Astrocyte (in vitro differentiated cells and primary cell): ENCODE measurements at regions not wholly inside any gene's neighbourhood (a gene's known extent, or its start where the extent isn't known, plus 50 kb on each side); places are given as distances from the start of the nearest gene placed in this dataset.
"Not testable (repeated sequence)": the region's sequence is repeated elsewhere in the genome, so short reads cannot be mapped to it uniquely, and the experiment has no call there.

Experiments used
- DNase-seq: peaks from one replicate; pipeline ENCODE4 v3.0.0-alpha.2; 2010; ENCODE audit warnings: low read depth
- FAIRE-seq: peaks from 2 replicates; lab custom pipeline; 2011; peaks lifted over from hg19 to GRCh38; lab: Jason Lieb, UNC
- H2AFZ ChIP-seq: 2 replicates; pipeline ENCODE4 v1.6.0; 2012; ENCODE audit warnings: low read depth, low read length, inconsistent platforms
- H3K27ac ChIP-seq: 2 replicates; pipeline ENCODE4 v1.5.1; 2011; ENCODE audit warnings: low read depth, low read length, inconsistent platforms
- H3K27me3 ChIP-seq: 2 replicates; pipeline ENCODE4 v1.6.0; 2011; ENCODE audit warnings: low read length, inconsistent platforms; ENCODE audit not compliant: insufficient read depth
- H3K36me3 ChIP-seq: 2 replicates; pipeline ENCODE4 v1.5.1; 2011; ENCODE audit warnings: low read length, inconsistent platforms; ENCODE audit not compliant: insufficient read depth
- H3K4me1 ChIP-seq: 2 replicates; pipeline ENCODE4 v1.5.1; 2011; ENCODE audit warnings: low read length, inconsistent platforms; ENCODE audit not compliant: insufficient read depth
- H3K4me2 ChIP-seq: 2 replicates; pipeline ENCODE4 v1.6.0; 2012; ENCODE audit warnings: low read length, inconsistent platforms
- H3K4me3 ChIP-seq: 2 replicates; pipeline ENCODE4 v1.5.1; 2011; ENCODE audit warnings: low read depth, mild to moderate bottlenecking, low read length, inconsistent platforms; ENCODE audit not compliant: insufficient read depth
- H3K79me2 ChIP-seq: 2 replicates; pipeline ENCODE4 v1.6.0; 2012; ENCODE audit warnings: mild to moderate bottlenecking, low read length, inconsistent platforms; ENCODE audit not compliant: insufficient read depth
- H3K9ac ChIP-seq: 2 replicates; pipeline ENCODE4 v1.6.0; 2012; ENCODE audit warnings: mild to moderate bottlenecking, low read length, inconsistent platforms
- H3K9me3 ChIP-seq: 2 replicates; pipeline ENCODE4 v1.5.1; 2012; ENCODE audit warnings: low read depth, mild to moderate bottlenecking, low read length, inconsistent platforms; ENCODE audit not compliant: insufficient read depth
- H4K20me1 ChIP-seq: 2 replicates; pipeline ENCODE4 v1.6.0; 2012; ENCODE audit warnings: low read length, inconsistent platforms; ENCODE audit not compliant: insufficient read depth
- H3K27ac Mint-ChIP-seq: one replicate; pipeline ENCODE4 v1.8.0; 2021; ENCODE audit warnings: mild to moderate bottlenecking, mixed read lengths; ENCODE audit not compliant: unreplicated experiment
- H3K27me3 Mint-ChIP-seq: one replicate; pipeline ENCODE4 v1.8.0; 2021; ENCODE audit warnings: low read depth, mixed read lengths; ENCODE audit not compliant: unreplicated experiment
- H3K36me3 Mint-ChIP-seq: one replicate; pipeline ENCODE4 v1.8.0; 2021; ENCODE audit warnings: low read depth, mixed read lengths; ENCODE audit not compliant: unreplicated experiment
- H3K4me1 Mint-ChIP-seq: one replicate; pipeline ENCODE4 v1.8.0; 2021; ENCODE audit warnings: low read depth, mixed read lengths; ENCODE audit not compliant: unreplicated experiment
- H3K4me3 Mint-ChIP-seq: one replicate; pipeline ENCODE4 v1.8.0; 2021; ENCODE audit warnings: mild to moderate bottlenecking, moderate library complexity, mixed read lengths; ENCODE audit not compliant: unreplicated experiment
- H3K9me3 Mint-ChIP-seq: one replicate; pipeline ENCODE4 v1.8.0; 2021; ENCODE audit warnings: mild to moderate bottlenecking, mixed read lengths; ENCODE audit not compliant: unreplicated experiment
- CTCF ChIP-seq: IDR thresholded peaks from 2 replicates; pipeline ENCODE4 v1.5.1; 2011; ENCODE audit warnings: low read depth, mild to moderate bottlenecking, inconsistent platforms, low read length, moderate library complexity; ENCODE audit not compliant: insufficient read depth
- EZH2 ChIP-seq: IDR thresholded peaks from 2 replicates; pipeline ENCODE4 v1.6.1; 2012; ENCODE audit warnings: mild to moderate bottlenecking, low read length, inconsistent platforms; ENCODE audit not compliant: insufficient read depth

GRCh38 chr2:189982087-189982486 is 80.4 kb downstream of the MSTN start:
- no peaks in the 10 kb centered on the region for H3K27me3 ChIP-seq
- Mint-ChIP-seq H3K9me3 (peaks cover 26% of the 10 kb centered on the region), H3K27me3 (no peaks in the 10 kb centered on the region), H3K27ac (no peak overlapping the region), H3K36me3 (no peaks in the 10 kb centered on the region), H3K4me1 (no peaks in the 10 kb centered on the region), H3K4me3 (no peak overlapping the region)
- H3K9ac ChIP-seq: no peak overlapping the region
- DNase-seq: no peak
- no peak overlapping the region for H2AFZ ChIP-seq
- H3K4me3 ChIP-seq: no peak overlapping the region
- H3K27ac ChIP-seq: no peak overlapping the region
- no peak for TF ChIP-seq EZH2
- TF ChIP-seq CTCF: no peak
- no peak for FAIRE-seq
- no peak overlapping the region for H3K4me2 ChIP-seq
- no peaks in the 10 kb centered on the region for H3K36me3 ChIP-seq
- H3K79me2 ChIP-seq: no peaks in the 10 kb centered on the region
- peaks cover 7% of the 10 kb centered on the region for H3K9me3 ChIP-seq
- no peaks in the 10 kb centered on the region for H4K20me1 ChIP-seq
- no peaks in the 10 kb centered on the region for H3K4me1 ChIP-seq

- H3K9me3 ChIP-seq, H3K4me3 ChIP-seq, H4K20me1 ChIP-seq, H3K4me3 Mint-ChIP-seq, H3K36me3 Mint-ChIP-seq, H2AFZ ChIP-seq, H3K4me2 ChIP-seq, H3K27me3 Mint-ChIP-seq, H3K27ac Mint-ChIP-seq, H3K4me1 ChIP-seq, H3K36me3 ChIP-seq, H3K4me1 Mint-ChIP-seq, DNase-seq, H3K27me3 ChIP-seq, H3K9ac ChIP-seq, FAIRE-seq, H3K27ac ChIP-seq, H3K79me2 ChIP-seq: not testable (repeated sequence)
- H3K9me3 Mint-ChIP-seq: peaks cover 23% of the 10 kb centered on the region
Measured at GRCh38 chr2:189976488-189976887, 86.0 kb downstream of the MSTN start.

GRCh38 chr2:189960346-189960745 is 102.2 kb downstream of the MSTN start:
- no peak overlapping the region for H3K27ac ChIP-seq
- Mint-ChIP-seq H3K27me3 (no peaks in the 10 kb centered on the region), H3K27ac (no peak overlapping the region), H3K4me3 (no peak overlapping the region), H3K4me1 (no peaks in the 10 kb centered on the region), H3K36me3 (no peaks in the 10 kb centered on the region), H3K9me3 (no peaks in the 10 kb centered on the region)
- H3K4me3 ChIP-seq: no peak overlapping the region
- no peak overlapping the region for H3K4me2 ChIP-seq
- H3K36me3 ChIP-seq: no peaks in the 10 kb centered on the region
- no peaks in the 10 kb centered on the region for H4K20me1 ChIP-seq
- no peaks in the 10 kb centered on the region for H3K79me2 ChIP-seq
- no peak for TF ChIP-seq EZH2
- TF ChIP-seq CTCF: no peak
- H3K9me3 ChIP-seq: no peaks in the 10 kb centered on the region
- H3K9ac ChIP-seq: no peak overlapping the region
- H2AFZ ChIP-seq: no peak overlapping the region
- H3K27me3 ChIP-seq: no peaks in the 10 kb centered on the region
- no peaks in the 10 kb centered on the region for H3K4me1 ChIP-seq
- DNase-seq (no peak), FAIRE-seq (no peak)
